Transverse colon (tissue), 4 donors: ENCODE measurements at regions not wholly inside any gene's neighbourhood (a gene's known extent, or its start where the extent isn't known, plus 50 kb on each side); places are given as distances from the start of the nearest gene placed in this dataset.

Experiments
- DNase-seq: peaks from one replicate; pipeline ENCODE4 v3.0.0-alpha.2; 2019
- H3K27ac ChIP-seq, 4 donors: fragments of 200-600 bp; sonication (generic); 2 replicates each; pipeline ENCODE4 v1.5.1; 2016 to 2018; ENCODE audit warnings: inconsistent platforms in 4 of 4
- H3K27me3 ChIP-seq: fragments of 200-600 bp; sonication (generic); 2 replicates; pipeline ENCODE4 v1.5.1; 2017; ENCODE audit warnings: inconsistent platforms
- H3K36me3 ChIP-seq, 4 donors: fragments of 200-600 bp; sonication (generic); 2 replicates each; pipeline ENCODE4 v1.5.1; 2017 to 2019; ENCODE audit warnings: inconsistent platforms in 4 of 4
- H3K4me1 ChIP-seq, 4 donors: fragments of 200-600 bp; sonication (generic); 2 replicates each; pipeline ENCODE4 v1.5.1; 2017 to 2020; ENCODE audit warnings: inconsistent platforms in 4 of 4
- H3K4me3 ChIP-seq, 4 donors: fragments of 200-600 bp; sonication (generic); 1 replicate in 1 of 4; 2 replicates in 3 of 4; pipeline versions ENCODE4 v1.5.1 to v1.6.1; 2017 to 2019; ENCODE audit warnings: inconsistent platforms in 4 of 4
- H3K9me3 ChIP-seq, 2 donors: fragments of 200-600 bp; sonication (generic); 2 replicates each; pipeline ENCODE4 v1.5.1; 2017 to 2019; ENCODE audit warnings: inconsistent platforms in 2 of 2
- CTCF ChIP-seq, 5 experiments: fragments of 200-600 bp in 3 of 5; fragments of 450-650 bp in 2 of 5; sonication (generic) in 3 of 5; IDR thresholded peaks; 1 replicate in 2 of 5; 2 replicates in 3 of 5; pipeline ENCODE4 v1.5.1; 2016 to 2017; ENCODE audit warnings: antibody characterized with exemption in 5 of 5, inconsistent platforms in 3 of 5, mild to moderate bottlenecking in 2 of 5, moderate library complexity in 1 of 5
- EP300 ChIP-seq: sonication (generic); formaldehyde crosslinking; IDR thresholded peaks from one replicate; pipeline ENCODE4 v1.6.1; 2017; ENCODE audit warnings: antibody characterized with exemption, low read depth
- POLR2A ChIP-seq: fragments of 450-650 bp; IDR thresholded peaks from one replicate; pipeline ENCODE4 v1.6.1; 2016; ENCODE audit warnings: antibody characterized with exemption, mild to moderate bottlenecking, moderate library complexity
- POLR2AphosphoS5 ChIP-seq, 3 donors: sonication (generic); formaldehyde crosslinking; IDR thresholded peaks; one replicate each; pipeline ENCODE4 v1.6.1; 2016; ENCODE audit warnings: antibody characterized with exemption in 3 of 3
- WGBS, 2 donors: methylation state at CpG; one replicate each; pipeline ENCODE4 v1.1.5; 2018; ENCODE audit warnings: low coverage in 1 of 2; 5-methylcytosine and 5-hydroxymethylcytosine counted together
- in situ Hi-C, 4 donors: fragments of 200-750 bp; cut with MboI; loops; one replicate each; pipeline versions ENCODE4 v1.15.0 to v1.15.1; 2017; ENCODE audit warnings: low sequenced_read_pairs in 3 of 4, low pct_ligation_motif_present in 1 of 4, low pct_unique_long_range_greater_than_20kb in 1 of 4
- intact Hi-C: fragments of 100-400 bp; cut with DNase I; formaldehyde crosslinking; loops from one replicate; pipeline ENCODE4 v1.15.1; 2023; ENCODE audit warnings: low total_unique reads

- no peak for TF ChIP-seq POLR2A
- intact Hi-C loops, result no loop called here
- Histone ChIP-seq H3K4me1 (no peaks in the 10 kb centered on the region), H3K27ac (no peak overlapping the region), H3K9me3 (no peaks in the 10 kb centered on the region), H3K27me3 (no peaks in the 10 kb centered on the region), H3K4me3 (no peak overlapping the region), H3K36me3 (no peaks in the 10 kb centered on the region)
- in situ Hi-C loops, result no loop called here
- WGBS, 2 donors, result 90% methylated on average over 4 of the region's 4 CpGs; no CpG with 5 or more reads in 1 of the 2 donors
- DNase-seq, result no peak
Observed at GRCh38 chr14:66099451-66099850, 386.7 kb upstream of the CCDC196 start.

- no peak for DNase-seq
- no peak for TF ChIP-seq EP300
- TF ChIP-seq POLR2A, result no peak
- no peak for TF ChIP-seq CTCF (IDR thresholded peaks at IDR 0.05)
- no peak for TF ChIP-seq POLR2AphosphoS5 (IDR thresholded peaks at IDR 0.05)
- Histone ChIP-seq H3K27me3 (no peaks in the 10 kb centered on the region), H3K4me1 (no peaks in the 10 kb centered on the region), H3K27ac (no peak overlapping the region), H3K4me3 (no peak overlapping the region), H3K36me3 (no peaks in the 10 kb centered on the region), H3K9me3 (no peaks in the 10 kb centered on the region)
- intact Hi-C loops, result no loop called here
- WGBS, 2 donors, result 75 to 88% methylated on average over 1 of the region's 1 CpG
- in situ Hi-C loops, result no loop called here
Observed at GRCh38 chr14:66099931-66100330, 386.2 kb upstream of the CCDC196 start.

GRCh38 chr14:66101662-66102061, 384.5 kb upstream of the CCDC196 start:
- Histone ChIP-seq H3K36me3 (no peaks in the 10 kb centered on the region), H3K27ac (no peak overlapping the region), H3K4me1 (no peaks in the 10 kb centered on the region), H3K27me3 (no peaks in the 10 kb centered on the region), H3K9me3 (no peaks in the 10 kb centered on the region), H3K4me3 (no peak overlapping the region)
- in situ Hi-C loops (no loop called here), intact Hi-C loops (no loop called here)
- no peak for TF ChIP-seq EP300
- TF ChIP-seq POLR2A, result no peak
- DNase-seq, result no peak
- WGBS, 2 donors, result 78 to 100% methylated on average over 1 of the region's 1 CpG

- Histone ChIP-seq H3K27me3 (no peaks in the 10 kb centered on the region), H3K27ac (no peak overlapping the region), H3K9me3 (no peaks in the 10 kb centered on the region), H3K4me3 (no peak overlapping the region), H3K36me3 (no peaks in the 10 kb centered on the region), H3K4me1 (no peaks in the 10 kb centered on the region)
- 83 to 94% methylated on average over 3 to 5 of the region's 5 CpGs for WGBS, 2 donors
- intact Hi-C loops, result no loop called here
- in situ Hi-C loops, result no loop called here
- no peak for DNase-seq
- TF ChIP-seq EP300 (no peak), POLR2A (no peak), CTCF (IDR thresholded peaks at IDR 0.05) (no peak), POLR2AphosphoS5 (IDR thresholded peaks at IDR 0.05) (no peak)
Observed at GRCh38 chr14:66104486-66104885, 381.7 kb upstream of the CCDC196 start.

- TF ChIP-seq EP300 (no peak), CTCF (IDR thresholded peaks at IDR 0.05) (no peak), POLR2AphosphoS5 (IDR thresholded peaks at IDR 0.05) (no peak), POLR2A (no peak)
- Histone ChIP-seq H3K36me3 (no peaks in the 10 kb centered on the region), H3K9me3 (no peaks in the 10 kb centered on the region), H3K4me3 (no peak overlapping the region), H3K27ac (no peak overlapping the region), H3K4me1 (no peaks in the 10 kb centered on the region), H3K27me3 (no peaks in the 10 kb centered on the region)
- 61 to 65% methylated on average over 4 of the region's 4 CpGs for WGBS, 2 donors
- DNase-seq, result no peak
- in situ Hi-C loops, result no loop called here
- intact Hi-C loops, result no loop called here
Observed at GRCh38 chr14:66105815-66106214, 380.4 kb upstream of the CCDC196 start.
